ENCODE measurements at regions not wholly inside any gene's neighbourhood (a gene's known extent, or its start where the extent isn't known, plus 50 kb on each side); places are given as distances from the start of the nearest gene placed in this dataset.

- WGBS, 2 donors, result 6 to 12% methylated on average over 11 to 19 of the region's 19 CpGs
- no peaks in the 10 kb centered on the region for H3K9me3 ChIP-seq
- no peaks in the 10 kb centered on the region for H3K4me1 ChIP-seq
- no peaks in the 10 kb centered on the region for H3K36me3 ChIP-seq (ENCODE audit: low read depth, missing control alignments)
- DNase-seq, result no peak
- intact Hi-C loops (cut with DNase I; ENCODE audit: low total_unique reads), result no loop called here
- TF ChIP-seq, protein P1, sequence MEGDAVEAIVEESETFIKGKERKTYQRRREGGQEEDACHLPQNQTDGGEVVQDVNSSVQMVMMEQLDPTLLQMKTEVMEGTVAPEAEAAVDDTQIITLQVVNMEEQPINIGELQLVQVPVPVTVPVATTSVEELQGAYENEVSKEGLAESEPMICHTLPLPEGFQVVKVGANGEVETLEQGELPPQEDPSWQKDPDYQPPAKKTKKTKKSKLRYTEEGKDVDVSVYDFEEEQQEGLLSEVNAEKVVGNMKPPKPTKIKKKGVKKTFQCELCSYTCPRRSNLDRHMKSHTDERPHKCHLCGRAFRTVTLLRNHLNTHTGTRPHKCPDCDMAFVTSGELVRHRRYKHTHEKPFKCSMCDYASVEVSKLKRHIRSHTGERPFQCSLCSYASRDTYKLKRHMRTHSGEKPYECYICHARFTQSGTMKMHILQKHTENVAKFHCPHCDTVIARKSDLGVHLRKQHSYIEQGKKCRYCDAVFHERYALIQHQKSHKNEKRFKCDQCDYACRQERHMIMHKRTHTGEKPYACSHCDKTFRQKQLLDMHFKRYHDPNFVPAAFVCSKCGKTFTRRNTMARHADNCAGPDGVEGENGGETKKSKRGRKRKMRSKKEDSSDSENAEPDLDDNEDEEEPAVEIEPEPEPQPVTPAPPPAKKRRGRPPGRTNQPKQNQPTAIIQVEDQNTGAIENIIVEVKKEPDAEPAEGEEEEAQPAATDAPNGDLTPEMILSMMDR (IDR thresholded peaks at IDR 0.05), result no peak
- TF ChIP-seq POLR2A (IDR thresholded peaks at IDR 0.05), result no peak
- no peaks in the 10 kb centered on the region for H3K27me3 ChIP-seq
- peak overlapping the region in 1 of 2 donors; percentile 5 for H3K4me3 ChIP-seq
- no peak overlapping the region for H3K27ac ChIP-seq
Observed at GRCh38 chr9:79257228-79257781, 314.5 kb upstream of the TLE4 start.

DNA sequence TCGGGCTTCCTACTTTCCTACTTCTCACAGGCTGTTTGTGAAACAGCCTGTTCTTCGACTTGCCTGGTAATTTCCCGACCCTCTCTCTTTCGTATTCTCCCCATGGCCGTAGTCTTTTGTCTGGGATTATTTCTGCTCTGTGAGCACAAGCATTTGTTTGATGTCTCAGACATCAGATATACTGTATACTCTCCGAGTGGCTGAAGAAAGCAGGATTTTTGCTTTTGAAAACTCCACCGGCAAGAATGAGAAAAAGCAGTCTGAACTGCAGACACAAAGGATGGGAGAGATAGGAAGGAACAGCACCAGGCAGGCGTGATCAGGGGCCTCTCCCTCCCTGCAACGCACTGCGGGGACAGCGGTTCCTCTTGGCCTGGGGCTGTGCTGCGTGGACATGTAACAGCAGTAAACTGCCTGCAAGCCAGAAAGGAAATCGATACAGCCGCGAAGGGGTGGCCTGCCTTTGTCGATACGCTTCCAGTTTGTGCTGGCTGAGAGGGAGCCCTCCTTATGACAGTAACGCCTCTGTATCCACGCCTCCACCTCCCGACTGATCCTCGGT is 313.9 kb upstream of the TLE4 start:
- Histone ChIP-seq H3K4me1 (no peaks in the 10 kb centered on the region), H3K36me3 (ENCODE audit: low read depth, missing control alignments) (no peaks in the 10 kb centered on the region), H3K9me3 (no peaks in the 10 kb centered on the region), H3K27me3 (no peaks in the 10 kb centered on the region), H3K27ac (no peak overlapping the region), H3K4me3 (peak overlapping the region in 1 of 2 donors; percentile 5)
- DNase-seq, result no peak
- no peak for TF ChIP-seq POLR2A (IDR thresholded peaks at IDR 0.05)
- TF ChIP-seq, protein P1 (IDR thresholded peaks at IDR 0.05), result no peak
- intact Hi-C loops (cut with DNase I; ENCODE audit: low total_unique reads), result no loop called here
- WGBS, 2 donors, result 30 to 42% methylated on average over 21 of the region's 21 CpGs

- DNase-seq, result no peak
- Histone ChIP-seq H3K4me3 (no peak overlapping the region), H3K36me3 (ENCODE audit: low read depth, missing control alignments) (no peaks in the 10 kb centered on the region), H3K9me3 (no peaks in the 10 kb centered on the region), H3K27ac (no peak overlapping the region), H3K4me1 (no peaks in the 10 kb centered on the region), H3K27me3 (no peaks in the 10 kb centered on the region)
- TF ChIP-seq, protein P1 (IDR thresholded peaks at IDR 0.05), result no peak
- no peak for TF ChIP-seq POLR2A (IDR thresholded peaks at IDR 0.05)
- WGBS, 2 donors, result 76 to 81% methylated on average over 4 of the region's 4 CpGs
- intact Hi-C loops (cut with DNase I; ENCODE audit: low total_unique reads), result no loop called here
Observed at GRCh38 chr9:79259858-79260257, 311.9 kb upstream of the TLE4 start.

DNA sequence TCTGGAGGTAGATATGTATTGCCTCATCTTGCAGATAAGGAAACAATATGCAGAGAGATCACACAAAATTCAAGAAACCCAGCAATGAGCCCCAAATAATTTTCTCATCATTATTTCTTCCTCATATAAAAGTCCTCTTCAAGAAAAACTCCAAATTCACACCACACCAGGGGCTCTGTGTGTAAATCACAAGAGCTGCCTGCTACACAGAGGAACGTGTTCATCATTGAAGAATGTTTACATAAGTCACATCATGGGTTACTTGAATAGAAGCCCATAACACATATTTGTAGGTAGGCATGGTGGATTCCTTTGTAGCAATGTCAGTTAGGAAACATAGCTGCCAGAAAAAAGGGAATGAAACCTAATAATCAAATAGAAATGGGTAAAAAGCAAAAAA is 308.1 kb upstream of the TLE4 start:
- TF ChIP-seq, protein P1 (IDR thresholded peaks at IDR 0.05), result no peak
- TF ChIP-seq POLR2A (IDR thresholded peaks at IDR 0.05), result no peak
- no peaks in the 10 kb centered on the region for H3K27me3 ChIP-seq
- WGBS, 2 donors, result 89 to 93% methylated on average over 1 of the region's 1 CpG
- intact Hi-C loops (cut with DNase I; ENCODE audit: low total_unique reads), result no loop called here
- H3K4me3 ChIP-seq, result no peak overlapping the region
- DNase-seq, result no peak
- no peaks in the 10 kb centered on the region for H3K9me3 ChIP-seq
- H3K36me3 ChIP-seq (ENCODE audit: low read depth, missing control alignments), result no peaks in the 10 kb centered on the region
- H3K4me1 ChIP-seq, result no peaks in the 10 kb centered on the region
- no peak overlapping the region for H3K27ac ChIP-seq

- Histone ChIP-seq H3K9me3 (no peaks in the 10 kb centered on the region), H3K27me3 (no peaks in the 10 kb centered on the region), H3K4me3 (no peak overlapping the region), H3K27ac (no peak overlapping the region), H3K4me1 (no peaks in the 10 kb centered on the region), H3K36me3 (ENCODE audit: low read depth, missing control alignments) (no peaks in the 10 kb centered on the region)
- TF ChIP-seq, protein P1 (IDR thresholded peaks at IDR 0.05), result no peak
- TF ChIP-seq POLR2A (IDR thresholded peaks at IDR 0.05), result no peak
- intact Hi-C loops (cut with DNase I; ENCODE audit: low total_unique reads), result no loop called here
- DNase-seq, result no peak
Observed at GRCh38 chr9:79264041-79264440, 307.7 kb upstream of the TLE4 start.

Data from testis (tissue), 2 donors.